ENCODE measurements at regions not wholly inside any gene's neighbourhood (a gene's known extent, or its start where the extent isn't known, plus 50 kb on each side); places are given as distances from the start of the nearest gene placed in this dataset.

GRCh38 chr6:27138837-27139755 is 108.4 kb upstream of the PRSS16 start:
- in situ Hi-C loops (cut with HindIII; ENCODE audit: low pct_unique_long_range_greater_than_20kb, low sequenced_read_pairs) (no loop called here), intact Hi-C loops (cut with micrococcal nuclease; ENCODE audit: unreplicated experiment) (no loop called here)
- TF ChIP-seq CTCF (IDR thresholded peaks at IDR 0.05): no peak
- no peak for TF ChIP-seq REST (IDR thresholded peaks at IDR 0.05; ENCODE audit: insufficient read depth in 1 of 2, low read depth in 2 of 2, low read length in 1 of 2)
- no peak for TF ChIP-seq SIN3A (IDR thresholded peaks at IDR 0.05; ENCODE audit: borderline replicate concordance, insufficient read depth, low read depth, low read length)
- TF ChIP-seq TCF7L2 (IDR thresholded peaks at IDR 0.05; ENCODE audit: low read depth, low read length): no peak
- DNase-seq (ENCODE audit: low read depth, low spot score) (no peak), ATAC-seq (no peak)
- CTCF ChIA-PET: interaction anchor here (0.6 kb wide), 1 partner anchor 18 kb away, joined by 5 read pairs; no protein-coding TSS in a partner anchor
- Histone ChIP-seq H3K4me3 (ENCODE audit: low read depth in 2 of 2, low read length in 2 of 2) (peak overlapping the region in 1 of 2 experiments; percentile 21; a peak in 1 of 4 replicates), H3K27ac (ENCODE audit: low read length) (peak overlapping the region; percentile 67; the same call in 1 of the 2 replicates), H3K4me1 (ENCODE audit: control insufficient read depth, insufficient read depth, low read length) (peaks cover 28% of the 10 kb centered on the region), H3K27me3 (ENCODE audit: control insufficient read depth, insufficient read depth, low read length) (no peaks in the 10 kb centered on the region), H3K36me3 (ENCODE audit: control insufficient read depth, insufficient read depth, low read length) (peaks cover 7% of the 10 kb centered on the region), H3K9me3 (ENCODE audit: control insufficient read depth, insufficient read depth, low read depth, low read length) (no peaks in the 10 kb centered on the region)
- no TSS peak for BruUV-seq (replicated peaks)
- POLR2A ChIA-PET: no interaction called here

GRCh38 chr6:27139756-27140579 is 107.5 kb upstream of the PRSS16 start:
- no peak for TF ChIP-seq TCF7L2 (IDR thresholded peaks at IDR 0.05; ENCODE audit: low read depth, low read length)
- TF ChIP-seq POLR2AphosphoS5 (IDR thresholded peaks at IDR 0.05; ENCODE audit: low read depth, low read length): no peak
- TF ChIP-seq REST (IDR thresholded peaks at IDR 0.05; ENCODE audit: insufficient read depth in 1 of 2, low read depth in 2 of 2, low read length in 1 of 2): no peak
- TF ChIP-seq SIN3A (IDR thresholded peaks at IDR 0.05; ENCODE audit: borderline replicate concordance, insufficient read depth, low read depth, low read length): no peak
- TF ChIP-seq CTCF (IDR thresholded peaks at IDR 0.05): no peak
- DNase-seq (ENCODE audit: low read depth, low spot score) (no peak), ATAC-seq (no peak)
- POLR2A ChIA-PET: no interaction called here
- Histone ChIP-seq H3K4me1 (ENCODE audit: control insufficient read depth, insufficient read depth, low read length) (peaks cover 28% of the 10 kb centered on the region), H3K36me3 (ENCODE audit: control insufficient read depth, insufficient read depth, low read length) (peaks cover 7% of the 10 kb centered on the region), H3K4me3 (ENCODE audit: low read depth in 2 of 2, low read length in 2 of 2) (peak overlapping the region in 1 of 2 experiments; percentile 21; a peak in 1 of 4 replicates), H3K27me3 (ENCODE audit: control insufficient read depth, insufficient read depth, low read length) (no peaks in the 10 kb centered on the region), H3K27ac (ENCODE audit: low read length) (peak overlapping the region; percentile 20; the same call in 1 of the 2 replicates), H3K9me3 (ENCODE audit: control insufficient read depth, insufficient read depth, low read depth, low read length) (no peaks in the 10 kb centered on the region)
- intact Hi-C loops (cut with micrococcal nuclease; ENCODE audit: unreplicated experiment): no loop called here
- no TSS peak for BruUV-seq (replicated peaks)
- CTCF ChIA-PET: no interaction called here
- in situ Hi-C loops (cut with HindIII; ENCODE audit: low pct_unique_long_range_greater_than_20kb, low sequenced_read_pairs): no loop called here

Data from Panc1 (cell line).